GM21515 (cell line): ENCODE measurements at regions not wholly inside any gene's neighbourhood (a gene's known extent, or its start where the extent isn't known, plus 50 kb on each side); places are given as distances from the start of the nearest gene placed in this dataset.

ENCODE experiments used
- ATAC-seq: cut with Tn5 transposase; IDR thresholded peaks from one replicate; pipeline ENCODE4 v1.9.1; 2021; ENCODE audit not compliant: unreplicated experiment

DNA sequence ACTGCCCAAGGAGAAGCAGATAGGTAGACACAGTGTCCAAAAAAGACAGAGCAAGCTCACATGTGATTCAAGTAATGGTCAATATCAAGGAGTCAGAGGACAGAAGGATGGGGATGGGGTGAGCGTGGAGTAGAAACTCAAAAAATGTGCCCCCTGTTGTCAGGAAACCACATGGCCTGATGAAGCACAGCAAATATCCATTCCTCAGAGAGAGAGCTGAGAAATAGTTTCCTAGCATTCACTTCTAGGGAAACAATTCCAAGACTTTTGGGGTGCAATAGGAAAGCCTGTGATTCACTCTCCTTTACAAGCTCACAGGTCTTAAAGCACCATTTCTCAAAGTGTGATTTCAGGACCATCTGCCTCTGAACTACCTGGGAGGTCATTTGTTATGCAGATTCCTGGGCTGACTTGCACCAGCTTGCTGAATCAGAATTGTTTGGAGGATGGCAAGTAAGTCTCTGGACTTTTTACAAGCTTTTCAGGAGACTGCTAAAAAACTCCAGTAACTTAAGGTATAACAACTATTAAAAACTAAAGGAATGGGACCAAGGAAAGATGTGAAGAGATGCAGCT lies 432.8 kb downstream of the HDGFL1 start:
- ATAC-seq = no peak

GRCh38 chr6:23003671-23004467 lies 434.5 kb downstream of the HDGFL1 start:
- no peak for ATAC-seq

- no peak for ATAC-seq
Observed at GRCh38 chr6:23006656-23007055, 437.3 kb downstream of the HDGFL1 start.

DNA sequence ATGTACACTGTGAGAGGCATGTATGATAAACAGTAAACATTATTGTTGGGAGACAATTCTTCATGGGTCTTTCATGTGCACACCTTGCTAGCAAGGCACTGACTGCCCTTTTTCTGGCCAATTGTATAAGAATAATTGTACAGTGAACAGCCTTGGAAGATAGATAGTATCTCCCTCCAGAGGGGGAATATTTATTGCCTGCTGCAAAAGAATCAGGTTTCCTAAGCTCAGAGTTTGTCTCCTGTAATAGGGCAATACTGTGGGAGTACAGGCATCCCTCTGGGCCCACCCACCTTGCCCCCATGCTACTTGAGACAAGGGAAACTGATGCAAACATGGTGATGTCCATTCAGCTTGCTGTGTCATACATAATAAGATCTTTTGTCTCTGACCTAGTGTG lies 442.2 kb downstream of the HDGFL1 start:
- no peak for ATAC-seq

DNA sequence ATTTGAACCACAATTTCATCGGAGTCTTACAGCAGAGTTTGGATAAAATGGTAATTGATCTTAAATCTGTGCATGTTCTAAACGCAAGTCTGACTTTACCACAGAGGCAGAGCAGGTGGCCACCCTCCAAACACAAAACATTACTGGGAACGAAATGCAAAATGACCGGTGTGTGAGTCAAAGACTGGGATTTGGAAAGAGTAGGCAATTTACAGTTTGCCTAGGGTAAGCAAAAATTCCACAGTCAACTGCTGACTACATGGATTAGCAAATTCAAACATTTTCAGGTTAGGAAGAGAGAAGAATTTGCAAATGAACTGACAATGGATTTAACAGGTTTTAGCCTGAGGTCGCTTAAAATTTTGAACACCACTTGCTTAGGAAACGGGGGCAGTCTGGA lies 444.4 kb downstream of the HDGFL1 start:
- no peak for ATAC-seq

DNA sequence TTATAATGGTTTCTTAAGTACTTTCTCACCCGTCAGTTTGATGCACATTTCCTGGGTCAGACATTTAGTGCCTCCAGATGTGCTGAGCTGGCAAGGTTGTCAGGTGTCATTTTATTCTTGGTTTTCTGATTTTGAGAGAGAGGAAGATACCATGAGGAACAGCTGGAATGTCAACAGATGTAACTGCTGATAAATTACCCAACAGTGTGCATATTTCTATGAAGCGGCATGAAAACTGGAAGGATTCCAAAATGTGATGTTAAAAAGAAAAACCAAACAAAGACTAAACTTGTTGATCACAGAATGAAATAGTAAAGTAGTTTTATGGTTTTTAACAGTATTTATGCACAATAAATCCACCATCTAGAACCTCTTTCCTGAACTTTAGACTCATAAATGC lies 447.3 kb downstream of the HDGFL1 start:
- ATAC-seq = no peak

DNA sequence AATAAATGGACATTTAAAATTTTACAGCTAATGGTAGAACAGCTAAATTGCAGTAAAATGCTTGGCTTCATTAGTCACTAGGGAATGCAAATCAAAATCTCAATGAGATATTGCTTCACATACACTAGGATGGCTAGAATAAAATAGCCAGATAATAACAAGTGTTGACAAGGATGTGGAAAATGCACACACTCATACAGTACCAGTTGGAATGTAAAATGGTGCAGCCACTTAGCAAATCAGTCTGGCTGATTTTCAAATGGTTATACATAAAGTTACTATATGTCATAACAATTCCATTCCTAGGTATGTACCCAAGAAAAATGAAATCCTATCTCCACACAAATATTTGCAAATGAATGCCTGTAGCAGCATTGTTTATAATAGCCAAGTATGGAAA lies 452.1 kb downstream of the HDGFL1 start:
- ATAC-seq = no peak

DNA sequence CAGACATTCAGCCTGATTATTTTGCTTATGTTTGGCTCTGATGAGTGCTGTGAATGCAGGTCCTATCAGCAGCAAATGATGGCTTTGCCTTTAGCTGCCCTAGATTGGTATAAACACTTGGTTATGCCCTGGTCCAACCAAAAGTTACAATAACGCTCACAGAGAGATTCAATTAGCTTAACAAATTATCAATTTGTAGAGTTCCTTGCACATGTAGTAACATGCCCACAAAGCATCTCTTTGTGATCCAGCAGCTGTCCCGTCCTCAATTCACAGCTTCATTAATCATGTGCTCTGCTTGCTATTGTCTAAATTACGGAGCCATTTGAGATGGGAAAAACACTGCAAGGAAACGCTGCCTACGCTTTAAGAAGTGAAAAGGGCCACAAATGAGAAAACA lies 457.9 kb downstream of the HDGFL1 start:
- ATAC-seq = no peak

DNA sequence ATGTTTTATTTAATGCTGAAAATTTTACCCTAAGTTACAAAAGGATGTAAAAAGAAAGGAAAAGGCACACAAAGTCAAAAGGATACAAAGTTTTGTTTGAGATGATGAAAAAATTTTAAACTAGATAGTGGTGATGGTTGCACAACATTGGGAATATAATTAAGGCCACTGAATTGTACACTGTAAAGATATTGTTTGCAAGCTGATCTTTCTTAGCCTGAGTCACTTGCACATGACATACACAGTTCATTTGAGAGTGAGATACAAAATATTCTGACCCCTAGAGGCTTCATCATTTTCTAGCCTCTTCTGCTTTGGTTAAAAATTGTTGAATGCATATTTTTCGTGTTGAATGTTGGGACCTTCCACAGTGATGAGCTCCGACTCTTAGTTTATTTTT lies 462.6 kb downstream of the HDGFL1 start:
- ATAC-seq = no peak

- ATAC-seq = no peak
Observed at GRCh38 chr6:23034926-23035325, 465.6 kb downstream of the HDGFL1 start.

GRCh38 chr6:23036406-23036983 lies 467.1 kb downstream of the HDGFL1 start:
- ATAC-seq = no peak

- no peak for ATAC-seq
Observed at GRCh38 chr6:23040899-23041298, 471.5 kb downstream of the HDGFL1 start.

DNA sequence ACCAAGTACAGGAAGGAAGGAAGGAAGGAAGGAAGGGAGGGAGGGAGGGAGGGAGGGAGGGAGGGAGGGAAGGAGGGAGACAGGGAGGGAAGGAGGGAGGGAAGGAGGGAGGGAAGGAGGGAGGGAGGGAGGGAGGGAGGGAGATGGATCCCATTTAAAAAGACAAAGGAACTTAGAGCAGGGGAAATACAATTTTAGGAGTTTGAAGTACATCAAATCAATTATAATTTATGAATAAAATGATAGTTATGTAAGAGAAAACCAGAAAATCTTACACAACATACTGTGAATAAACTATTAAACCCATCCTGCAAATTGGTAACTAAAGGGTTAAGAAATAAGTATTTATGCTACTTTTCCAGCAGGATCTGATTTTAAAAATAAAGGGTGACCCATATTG lies 475.9 kb downstream of the HDGFL1 start:
- ATAC-seq = no peak

- no peak for ATAC-seq
Observed at GRCh38 chr6:23055523-23055922, 486.2 kb downstream of the HDGFL1 start.

- ATAC-seq = no peak
Observed at GRCh38 chr6:23073821-23074220, 504.5 kb downstream of the HDGFL1 start.

- ATAC-seq = no peak
Observed at GRCh38 chr6:23077772-23078171, 508.4 kb downstream of the HDGFL1 start.

DNA sequence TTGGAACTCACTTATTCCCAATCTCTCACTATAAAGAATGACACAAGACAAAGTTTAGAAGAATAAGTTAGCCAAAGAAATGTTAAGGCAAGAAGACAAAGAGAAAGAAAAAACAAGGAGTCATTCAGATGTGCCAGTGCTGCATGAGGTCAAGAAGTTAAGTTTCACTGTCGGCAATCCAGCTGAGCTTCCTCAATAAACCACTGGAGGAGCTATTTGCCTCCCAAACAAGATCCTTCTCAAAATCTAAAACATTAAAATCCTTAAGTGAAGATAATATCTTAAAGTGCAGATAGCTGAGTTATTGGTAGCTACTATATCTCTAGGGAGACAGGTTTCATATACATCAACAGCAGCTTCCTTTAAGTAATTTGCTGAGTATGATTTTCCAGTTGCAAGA lies 512.3 kb downstream of the HDGFL1 start:
- no peak for ATAC-seq

DNA sequence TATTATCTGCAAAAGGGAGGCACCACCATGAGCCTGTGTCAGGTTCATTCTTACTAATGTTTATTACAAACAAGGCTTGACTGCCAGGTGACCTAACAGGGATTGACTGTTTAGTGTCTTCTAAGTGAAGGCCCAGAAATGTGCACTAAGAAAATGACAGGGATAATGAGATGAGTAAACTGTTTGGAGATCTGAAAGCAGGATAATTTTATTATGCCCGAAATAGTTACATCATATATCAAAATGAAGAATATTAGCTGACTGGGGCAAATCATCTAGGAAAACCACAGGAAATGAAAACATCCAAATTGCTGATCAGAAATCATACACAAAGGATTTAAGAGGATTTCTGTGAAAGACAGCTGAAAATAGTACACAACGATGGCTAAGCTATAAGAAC lies 516.7 kb downstream of the HDGFL1 start:
- no peak for ATAC-seq

DNA sequence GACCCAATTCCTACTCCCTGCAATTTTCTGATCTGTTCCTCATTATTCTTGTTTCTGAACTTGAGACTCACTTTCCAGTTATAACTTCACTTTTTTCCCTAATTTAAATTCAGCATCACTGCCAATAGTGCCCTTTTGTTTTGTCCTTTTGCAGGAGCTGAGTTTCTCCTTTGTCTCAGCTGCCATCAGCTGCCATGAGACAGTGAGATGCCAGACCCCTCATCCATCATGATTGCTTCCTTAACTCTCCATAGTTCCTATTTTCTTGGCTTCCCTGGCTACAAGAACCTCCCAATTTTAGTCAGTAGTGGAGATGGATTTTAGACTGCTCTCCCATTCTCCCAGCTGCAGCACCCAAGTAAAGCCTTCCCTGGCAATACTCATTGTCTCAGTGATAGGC lies 518.1 kb downstream of the HDGFL1 start:
- ATAC-seq = no peak

- ATAC-seq = no peak
Observed at GRCh38 chr6:23088761-23089160, 519.4 kb downstream of the HDGFL1 start.

DNA sequence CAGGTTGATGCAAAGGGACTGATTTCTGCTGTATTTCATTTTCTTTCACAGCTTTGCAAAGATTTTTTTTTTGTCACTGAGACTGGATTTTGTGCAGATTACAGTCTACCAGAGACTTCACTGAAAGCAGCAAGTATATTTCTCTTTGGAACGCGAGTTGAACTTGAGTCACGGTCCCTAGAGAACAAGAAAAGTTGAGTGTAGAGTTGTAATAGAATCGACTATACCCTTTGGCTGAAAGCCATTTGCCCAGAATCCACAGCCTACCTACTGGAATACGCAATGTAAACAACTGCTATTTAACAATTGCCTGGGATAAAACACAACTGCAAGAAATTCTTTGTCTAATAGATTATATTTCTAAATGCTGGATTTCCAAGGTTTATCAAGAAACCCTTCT lies 520.6 kb downstream of the HDGFL1 start:
- ATAC-seq = no peak

GRCh38 chr6:23091795-23092194 lies 522.4 kb downstream of the HDGFL1 start:
- ATAC-seq = no peak

- ATAC-seq = no peak
Observed at GRCh38 chr6:23096876-23097275, 527.5 kb downstream of the HDGFL1 start.
